ENCODE measurements at regions not wholly inside any gene's neighbourhood (a gene's known extent, or its start where the extent isn't known, plus 50 kb on each side); places are given as distances from the start of the nearest gene placed in this dataset.

GRCh38 chr22:19621373-19622060, 92.8 kb upstream of the SEPTIN5 start:
- DNase-seq: peak; percentile 30

DNA sequence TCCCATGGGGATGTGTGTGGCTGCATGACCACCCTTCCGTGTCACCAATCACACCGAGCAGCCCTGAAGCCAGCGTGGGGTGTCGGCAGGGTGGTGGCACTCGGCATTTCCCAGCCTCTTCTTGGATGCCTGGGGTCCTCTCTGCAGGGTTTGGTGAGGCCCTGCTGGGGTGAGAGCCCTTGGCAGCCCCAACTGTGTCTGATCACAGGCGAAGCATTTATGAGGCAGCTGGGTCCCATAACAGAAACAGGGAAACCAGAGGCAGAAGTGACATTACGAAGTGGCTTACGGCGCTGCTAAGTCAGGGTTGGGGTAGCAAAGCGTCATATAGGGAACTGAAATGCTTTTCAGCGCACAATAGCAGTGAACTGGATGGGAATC, 92.3 kb upstream of the SEPTIN5 start:
- DNase-seq: peak; percentile 32

DNA sequence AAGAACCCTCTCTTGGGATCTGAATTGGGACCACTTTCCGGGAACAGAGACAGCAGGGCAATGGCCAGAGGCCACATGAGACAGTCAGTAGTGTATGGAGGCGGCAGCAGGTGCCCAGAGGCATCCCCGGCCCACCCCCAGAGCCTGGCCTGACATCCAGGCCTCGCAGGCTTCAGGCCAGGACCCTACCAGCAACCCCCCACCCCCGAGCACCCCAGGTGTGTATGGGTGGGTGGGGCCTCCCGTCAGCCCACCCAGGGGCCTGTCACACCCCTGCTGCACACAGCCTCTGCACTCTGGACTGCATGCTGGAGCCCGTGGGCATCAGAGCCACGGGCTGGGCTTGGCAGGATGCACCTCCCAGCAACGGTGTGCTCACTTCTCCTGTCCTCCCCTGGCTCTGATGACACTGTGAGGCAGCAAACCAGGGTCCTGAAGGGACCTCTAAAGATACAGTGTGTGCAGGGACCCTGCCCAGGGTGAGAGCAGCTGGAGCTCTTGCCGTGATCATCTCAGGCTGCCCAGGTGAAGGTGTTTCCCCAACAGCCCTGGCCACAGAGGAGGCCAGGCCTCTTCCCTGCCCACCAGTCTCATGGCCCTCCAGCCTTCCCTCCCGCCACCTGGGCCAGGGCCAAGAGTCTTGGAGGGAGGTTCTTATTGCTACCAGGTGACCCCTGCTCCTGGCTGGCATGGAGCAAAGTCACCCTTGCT, 88.8 kb upstream of the SEPTIN5 start:
- DNase-seq: no peak

DNA sequence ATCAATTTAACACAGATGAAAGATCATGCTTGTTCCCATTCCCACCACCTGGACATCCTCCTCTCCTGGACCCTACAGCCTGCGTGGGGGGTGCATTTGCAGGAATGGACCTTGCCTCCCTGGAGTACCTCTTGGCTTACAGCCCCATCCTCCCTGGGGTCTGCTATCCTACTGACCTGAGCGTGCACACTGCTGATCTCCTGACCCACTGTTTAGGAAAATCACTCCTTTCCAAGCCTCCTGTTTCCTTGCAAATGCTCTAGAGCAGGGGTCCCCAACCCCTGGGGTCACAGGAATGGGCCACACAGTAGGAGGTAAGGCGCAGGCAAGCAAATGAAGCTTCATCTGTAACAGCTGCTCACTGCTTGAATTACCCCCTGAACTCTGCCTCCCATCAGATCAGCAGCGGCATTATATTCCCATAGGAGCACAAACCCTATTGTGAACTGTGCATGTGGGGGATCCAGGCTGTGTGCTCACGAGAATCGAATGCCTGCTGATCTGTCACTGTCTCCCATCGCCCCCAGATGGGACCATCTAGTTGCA, 88.2 kb upstream of the SEPTIN5 start:
- DNase-seq: no peak

DNA sequence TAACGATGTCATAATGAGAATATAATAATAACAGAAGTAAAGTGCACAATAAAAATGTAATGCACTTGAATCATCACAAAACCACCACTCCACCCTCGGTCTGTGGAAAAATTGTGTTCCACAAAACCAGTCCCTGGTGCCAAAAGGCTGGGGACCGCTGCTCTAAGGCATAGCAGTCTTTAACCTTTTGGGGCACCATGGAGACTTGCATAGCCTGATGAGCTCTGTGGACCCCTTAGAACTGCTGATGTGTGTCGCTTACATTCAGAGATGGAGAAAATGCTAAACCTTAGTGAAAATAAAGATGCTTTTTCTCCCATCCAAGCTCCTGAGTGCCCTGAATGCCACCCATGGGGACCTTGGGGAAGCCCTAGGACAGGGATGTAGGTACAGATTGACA, 87.6 kb upstream of the SEPTIN5 start:
- DNase-seq: no peak

- DNase-seq: no peak
Observed at GRCh38 chr22:19628038-19628776, 86.1 kb upstream of the SEPTIN5 start.

DNA sequence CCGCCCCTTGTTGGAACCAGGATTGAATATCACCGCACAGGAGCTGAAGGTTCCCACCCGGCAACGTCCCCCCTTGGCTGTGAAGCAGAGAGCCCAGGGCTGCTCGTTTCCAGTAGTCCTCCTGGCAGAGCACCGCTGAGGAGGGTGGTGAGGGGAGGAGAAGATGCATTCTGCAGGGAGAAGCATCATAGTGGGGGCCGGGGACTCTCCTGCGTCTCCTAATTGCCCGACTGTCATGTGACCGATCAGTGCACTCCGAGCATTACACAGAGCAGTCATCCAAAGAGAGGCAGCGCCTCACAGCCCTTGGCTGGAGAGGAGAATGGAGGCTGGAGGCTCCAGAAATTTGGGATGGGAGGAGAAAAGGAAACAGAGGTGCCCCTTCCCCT, 85.0 kb upstream of the SEPTIN5 start:
- no peak for DNase-seq

GRCh38 chr22:19629720-19630419, 84.4 kb upstream of the SEPTIN5 start:
- peak; percentile 72 for DNase-seq

GRCh38 chr22:19630614-19631013, 83.7 kb upstream of the SEPTIN5 start:
- DNase-seq: no peak

DNA sequence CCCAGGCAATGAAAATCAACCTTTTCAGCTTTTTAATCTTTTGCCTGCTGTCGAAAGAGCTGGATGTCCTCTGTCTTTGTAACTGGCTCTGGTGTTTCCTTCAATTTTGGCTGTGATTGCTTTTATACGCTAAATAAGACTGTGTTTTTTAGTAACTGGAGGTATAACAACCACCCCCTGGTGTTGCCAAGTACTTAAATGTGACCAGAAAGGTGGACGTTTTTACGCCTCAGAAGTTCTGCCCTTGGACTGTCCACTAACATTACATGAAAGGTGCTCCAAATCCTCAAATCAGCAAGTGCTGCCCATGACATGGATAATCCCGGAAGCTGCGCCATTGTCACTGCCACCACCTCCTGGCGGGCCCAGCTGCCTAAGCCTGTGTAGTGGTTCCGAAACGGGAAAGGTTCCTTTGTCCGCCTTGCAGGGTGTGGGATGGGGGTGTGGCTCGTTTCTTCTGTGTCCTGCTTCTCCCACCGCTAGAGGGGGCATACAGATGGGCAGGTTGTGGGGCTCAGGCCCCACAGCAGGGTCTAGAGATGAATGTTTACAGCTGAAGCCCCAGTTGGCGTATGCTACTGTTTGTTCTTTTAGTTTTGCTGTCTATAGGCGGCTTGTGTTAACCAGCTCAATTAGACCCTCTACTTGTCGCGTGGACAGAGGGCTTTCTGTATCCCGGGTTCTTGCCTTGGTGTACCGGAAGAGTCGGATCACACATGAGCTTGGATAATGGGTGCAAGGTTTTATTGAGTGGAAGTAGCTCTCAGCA, 82.2 kb upstream of the SEPTIN5 start:
- no peak for DNase-seq

DNA sequence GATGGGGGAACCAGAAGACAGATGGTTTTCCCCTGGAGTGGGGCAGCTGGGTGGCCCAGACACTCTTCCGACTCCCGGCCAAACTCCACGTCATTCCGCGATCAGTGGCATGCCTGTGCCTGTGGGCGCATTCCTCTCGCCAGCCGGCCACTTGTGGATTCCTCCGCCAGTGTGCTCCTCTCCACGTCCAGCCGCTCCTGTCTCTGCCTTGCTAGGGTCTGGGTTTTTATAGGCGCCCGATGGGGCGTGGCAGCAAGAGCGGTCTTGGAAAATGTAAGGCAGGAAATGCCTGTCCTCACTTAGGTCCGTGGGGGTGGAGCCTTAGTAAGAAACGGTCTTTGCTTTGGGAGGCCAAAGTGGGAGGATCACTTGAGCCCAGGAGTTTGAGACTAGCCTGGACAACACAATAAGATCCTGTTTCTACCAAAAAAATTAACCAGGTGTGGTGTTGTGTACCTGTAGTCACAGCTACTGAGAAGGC, 81.6 kb upstream of the SEPTIN5 start:
- DNase-seq: no peak

DNA sequence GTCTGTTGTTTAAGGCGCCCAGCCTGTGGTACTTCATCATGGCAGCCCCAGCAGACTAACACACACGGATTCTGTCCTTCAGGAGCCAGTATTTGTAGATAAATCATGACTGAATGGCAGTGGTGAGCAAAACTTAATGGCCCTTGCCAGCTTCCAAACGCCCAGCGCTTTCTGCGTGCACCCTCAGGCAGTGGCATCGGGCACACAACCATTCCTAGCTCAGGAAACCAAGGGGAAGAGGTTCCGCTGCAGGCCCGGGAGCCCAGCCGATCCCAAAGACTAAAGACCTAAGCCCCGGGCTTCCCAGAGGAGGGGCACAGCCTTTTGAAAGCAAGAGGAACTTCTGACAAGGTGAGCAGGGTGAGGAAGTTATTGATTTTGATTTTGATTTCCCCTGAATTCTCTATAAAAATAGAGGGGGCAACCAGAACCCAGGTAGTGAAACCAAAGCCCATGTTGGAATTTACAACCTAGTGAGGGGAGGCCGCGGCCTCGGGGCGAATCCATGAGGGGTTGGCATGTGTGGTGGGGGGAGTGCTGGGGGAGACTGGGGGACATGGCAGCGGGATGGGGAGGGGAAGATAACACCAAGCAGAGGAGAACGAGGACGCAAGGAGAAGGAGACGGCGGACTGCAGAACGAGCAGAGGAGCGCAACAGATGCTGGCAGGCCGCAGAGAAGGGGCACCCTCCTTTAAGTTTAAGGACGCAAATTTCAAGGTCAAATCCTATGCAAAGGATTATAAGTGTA, 79.9 kb upstream of the SEPTIN5 start:
- no peak for DNase-seq

- DNase-seq: no peak
Observed at GRCh38 chr22:19635644-19636043, 78.7 kb upstream of the SEPTIN5 start.

- no peak for DNase-seq
Observed at GRCh38 chr22:19636696-19637407, 77.5 kb upstream of the SEPTIN5 start.

DNA sequence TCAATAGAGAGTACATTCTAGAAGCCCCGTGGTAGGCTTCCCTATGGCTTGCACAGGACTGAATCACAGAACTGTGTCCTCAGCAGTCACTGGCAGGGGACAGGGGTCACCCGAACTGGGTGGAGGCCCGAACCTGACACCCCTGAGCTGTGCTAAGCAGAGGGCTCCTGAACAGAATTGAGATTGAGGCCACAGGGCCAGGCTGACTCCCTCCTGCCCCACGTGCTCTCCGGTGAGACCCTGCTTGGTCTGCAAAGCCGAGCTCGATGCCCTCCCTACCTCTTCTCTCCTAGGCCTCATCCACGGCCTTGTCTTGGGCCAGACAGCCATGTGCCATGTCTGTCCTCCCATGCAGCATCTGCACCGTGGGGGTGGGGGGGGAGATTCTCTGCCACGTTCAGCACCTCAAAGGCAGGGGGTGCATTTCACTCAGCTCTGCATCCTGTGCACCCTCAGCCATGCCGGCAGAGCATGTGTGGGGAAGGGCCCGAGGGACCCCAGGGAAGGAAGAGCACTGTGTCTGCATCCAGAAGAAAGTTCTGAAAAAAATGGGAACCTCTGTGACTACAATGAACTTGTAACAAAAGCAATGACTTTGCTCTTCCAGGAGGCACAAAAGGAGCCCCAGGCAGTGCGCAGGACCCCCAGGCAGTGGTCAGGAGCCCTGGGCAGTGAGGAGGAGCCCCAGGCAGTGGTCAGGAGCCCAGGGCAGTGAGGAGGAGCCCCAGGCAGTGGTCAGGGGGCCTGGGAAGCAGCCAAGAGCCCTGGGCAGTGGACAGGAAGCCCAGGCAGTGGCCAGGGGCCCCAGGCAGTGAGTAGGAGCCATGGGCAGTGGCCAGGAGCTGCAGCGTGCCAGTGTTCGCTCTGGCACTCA, 76.7 kb upstream of the SEPTIN5 start:
- no peak for DNase-seq

- no peak for DNase-seq
Observed at GRCh38 chr22:19638282-19639015, 75.9 kb upstream of the SEPTIN5 start.

DNA sequence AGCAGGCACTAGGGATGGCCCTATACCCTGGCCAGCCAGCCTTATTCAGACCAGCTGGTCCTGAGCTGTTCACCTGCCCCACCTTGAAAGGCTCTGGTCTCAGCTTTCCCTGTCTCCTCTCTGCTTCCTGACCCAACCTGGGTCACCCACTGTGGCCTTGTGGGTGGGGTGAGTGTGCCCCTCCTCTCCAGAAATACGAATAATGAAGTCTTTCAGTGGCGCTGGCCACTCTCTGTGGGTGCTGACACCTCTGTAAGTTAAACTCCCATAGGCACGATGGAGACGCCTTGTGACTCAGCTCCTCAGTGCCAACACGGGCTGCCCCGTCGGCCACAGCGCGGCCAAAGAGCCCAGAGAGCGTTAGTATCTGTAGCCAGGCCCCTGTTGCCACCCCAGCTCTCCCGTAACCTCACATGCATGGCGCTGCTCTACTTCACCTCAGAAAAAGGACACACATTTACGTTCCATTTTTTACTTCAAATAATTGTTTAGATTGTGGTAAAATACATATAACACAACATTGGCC, 74.6 kb upstream of the SEPTIN5 start:
- DNase-seq: no peak

DNA sequence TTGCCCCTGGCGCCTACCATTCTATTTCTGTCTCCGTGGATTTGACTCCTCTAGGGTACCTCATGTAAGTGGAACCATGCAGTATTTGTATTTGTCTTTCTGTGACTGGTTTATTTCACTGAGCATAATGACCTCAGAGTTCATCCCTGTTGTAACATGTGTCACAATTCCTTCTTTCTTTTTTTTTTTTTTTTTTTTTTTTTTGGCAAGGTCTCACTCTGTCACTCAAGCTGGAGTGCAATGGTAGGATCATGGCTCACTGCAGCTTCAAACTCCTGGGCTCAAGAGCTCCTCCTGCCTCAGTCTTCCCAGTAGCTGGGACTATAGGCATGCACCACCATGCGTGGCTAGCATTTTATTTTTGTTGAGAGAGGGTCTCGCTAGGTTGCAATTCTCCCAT, 74.0 kb upstream of the SEPTIN5 start:
- DNase-seq: no peak
